ENCODE measurements at regions not wholly inside any gene's neighbourhood (a gene's known extent, or its start where the extent isn't known, plus 50 kb on each side); places are given as distances from the start of the nearest gene placed in this dataset.

- DNase-seq (ENCODE audit: low read depth, low spot score), result no peak
- POLR2A ChIA-PET, result no interaction called here
Measured at GRCh38 chr2:97354576-97354975, 235.1 kb downstream of the ANKRD36B start.

More at GRCh38 chr2:97354576-97354975, 235.1 kb downstream of the ANKRD36B start:
- Histone ChIP-seq H3K27ac (ENCODE audit: control insufficient read depth, insufficient read depth) (no peak overlapping the region), H3K4me1 (ENCODE audit: control insufficient read depth, insufficient read depth, low read length) (no peaks in the 10 kb centered on the region), H3K79me2 (ENCODE audit: control insufficient read depth, insufficient read depth, low read length) (no peaks in the 10 kb centered on the region), H3K9me3 (replicated peaks; ENCODE audit: control insufficient read depth, insufficient read depth, low read length) (no peaks in the 10 kb centered on the region), H2AFZ (ENCODE audit: control insufficient read depth, low read depth, low read length) (no peak overlapping the region), H3K4me3 (no peak overlapping the region), H3K27me3 (replicated peaks in 1 of 2; ENCODE audit: control insufficient read depth in 2 of 2, insufficient read depth in 2 of 2, low read length in 1 of 2) (peaks cover 1 to 3% of the 10 kb centered on the region in 2 experiments; a peak in 3 of 4 replicates), H3K9ac (ENCODE audit: control insufficient read depth, insufficient read depth, low read length) (no peak overlapping the region), H4K20me1 (ENCODE audit: control insufficient read depth, insufficient read depth) (no peaks in the 10 kb centered on the region), H3K4me2 (ENCODE audit: control insufficient read depth, insufficient read depth) (no peak overlapping the region), H3K36me3 (ENCODE audit: control insufficient read depth in 2 of 2, insufficient read depth in 2 of 2, low read length in 1 of 2) (no peaks in the 10 kb centered on the region)
- ChIA-PET CTCF (no interaction called here), SMC1A (ENCODE audit: uncharacterized antibody, unreplicated experiment) (no interaction called here), RAD21 (ENCODE audit: unreplicated experiment) (no interaction called here)
- no TSS peak for BruUV-seq (replicated peaks)
- WGBS (ENCODE audit: insufficient coverage, insufficient replicate concordance, low lambda C conversion rate, missing lambda C conversion rate), result 31% methylated on average over 1 of the region's 1 CpG
- FAIRE-seq, result no peak
- intact Hi-C loops (cut with micrococcal nuclease; ENCODE audit: unreplicated experiment) (no loop called here), in situ Hi-C loops (cut with MboI) (no loop called here)
- TF ChIP-seq BCL3 (IDR thresholded peaks at IDR 0.05; ENCODE audit: borderline replicate concordance, insufficient read depth, low read depth, low read length, poor library complexity, severe bottlenecking) (no peak), MYB (IDR thresholded peaks at IDR 0.05; ENCODE audit: borderline replicate concordance, low read depth, low read length) (no peak), PML (IDR thresholded peaks at IDR 0.05; ENCODE audit: low read length) (no peak), KLF5 (IDR thresholded peaks at IDR 0.05; ENCODE audit: partially characterized antibody) (no peak), CBX3 (IDR thresholded peaks at IDR 0.05; ENCODE audit: borderline replicate concordance, low read depth) (no peak), USF2 (IDR thresholded peaks at IDR 0.05; ENCODE audit: borderline replicate concordance, low read depth, low read length) (no peak), BRCA1 (IDR thresholded peaks at IDR 0.05; ENCODE audit: low read depth, low read length) (no peak), MYC (IDR thresholded peaks at IDR 0.05; ENCODE audit: insufficient read depth, insufficient read length, insufficient replicate concordance, low read length, severe bottlenecking) (no peak), ESRRA (IDR thresholded peaks at IDR 0.05; ENCODE audit: low read length) (no peak), CUX1 (IDR thresholded peaks at IDR 0.05; ENCODE audit: insufficient replicate concordance, low read depth, low read length) (no peak), ZBTB33 (IDR thresholded peaks at IDR 0.05) (no peak)
- no peak for ATAC-seq
